ENCODE measurements at regions not wholly inside any gene's neighbourhood (a gene's known extent, or its start where the extent isn't known, plus 50 kb on each side); places are given as distances from the start of the nearest gene placed in this dataset.

DNA sequence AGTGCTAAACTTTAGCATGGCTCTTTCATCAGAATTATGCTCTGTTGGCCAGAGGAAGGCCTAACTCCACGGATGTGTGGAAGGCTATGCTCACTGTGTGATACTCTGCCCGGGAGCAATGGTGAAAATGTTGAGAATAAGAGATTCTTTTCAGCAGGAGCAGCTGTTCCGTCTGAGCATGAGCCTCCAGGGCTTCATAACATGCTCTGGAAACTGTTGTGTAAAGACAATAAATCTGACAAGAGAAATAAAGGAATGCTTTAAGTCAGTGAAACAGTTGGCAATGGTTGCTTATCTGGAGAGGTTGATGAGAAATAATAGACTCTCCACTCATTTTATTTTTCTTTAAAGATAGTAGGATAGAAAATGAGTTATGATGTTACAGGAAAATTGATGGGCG lies 269.8 kb downstream of the DIPK2A start:
- Histone ChIP-seq H3K4me2 (ENCODE audit: low read length) (no peak overlapping the region), H3K4me1 (ENCODE audit: control insufficient read depth, low read length) (no peaks in the 10 kb centered on the region), H3K4me3 (ENCODE audit: low read length) (no peak overlapping the region), H4K20me1 (ENCODE audit: control insufficient read depth, insufficient read depth, low read depth, low read length) (no peaks in the 10 kb centered on the region), H3K36me3 (ENCODE audit: control insufficient read depth, low read length) (no peaks in the 10 kb centered on the region), H3K27ac (ENCODE audit: low read depth, low read length) (no peak overlapping the region), H3K79me2 (ENCODE audit: control insufficient read depth, low read length) (no peaks in the 10 kb centered on the region), H3K27me3 (ENCODE audit: control insufficient read depth, low read length) (no peaks in the 10 kb centered on the region), H3K9me3 (ENCODE audit: control insufficient read depth, insufficient read depth, low read length) (no peaks in the 10 kb centered on the region), H3K9me2 (replicated peaks; ENCODE audit: control insufficient read depth, low read length) (no peaks in the 10 kb centered on the region), H3F3A (ENCODE audit: control insufficient read depth, insufficient read depth) (no peaks in the 10 kb centered on the region)
- no peak for TF ChIP-seq CTCF (IDR thresholded peaks at IDR 0.05; ENCODE audit: low read depth, low read length, poor library complexity, severe bottlenecking)
- TF ChIP-seq EZH2phosphoT487 (IDR thresholded peaks at IDR 0.05; ENCODE audit: borderline replicate concordance, low read length) = no peak

GRCh38 chr3:144242747-144243146 lies 271.1 kb downstream of the DIPK2A start:
- Histone ChIP-seq H3K4me3 (ENCODE audit: low read length) (no peak overlapping the region), H3K79me2 (ENCODE audit: control insufficient read depth, low read length) (no peaks in the 10 kb centered on the region), H3K9me3 (ENCODE audit: control insufficient read depth, insufficient read depth, low read length) (no peaks in the 10 kb centered on the region), H3K36me3 (ENCODE audit: control insufficient read depth, low read length) (no peaks in the 10 kb centered on the region), H3K9me2 (replicated peaks; ENCODE audit: control insufficient read depth, low read length) (no peaks in the 10 kb centered on the region), H3K27ac (ENCODE audit: low read depth, low read length) (no peak overlapping the region), H3F3A (ENCODE audit: control insufficient read depth, insufficient read depth) (no peaks in the 10 kb centered on the region), H3K4me1 (ENCODE audit: control insufficient read depth, low read length) (no peaks in the 10 kb centered on the region), H3K4me2 (ENCODE audit: low read length) (no peak overlapping the region), H4K20me1 (ENCODE audit: control insufficient read depth, insufficient read depth, low read depth, low read length) (no peaks in the 10 kb centered on the region), H3K27me3 (ENCODE audit: control insufficient read depth, low read length) (no peaks in the 10 kb centered on the region)
- TF ChIP-seq EZH2phosphoT487 (IDR thresholded peaks at IDR 0.05; ENCODE audit: borderline replicate concordance, low read length) (no peak), CTCF (IDR thresholded peaks at IDR 0.05; ENCODE audit: low read depth, low read length, poor library complexity, severe bottlenecking) (no peak)

DNA sequence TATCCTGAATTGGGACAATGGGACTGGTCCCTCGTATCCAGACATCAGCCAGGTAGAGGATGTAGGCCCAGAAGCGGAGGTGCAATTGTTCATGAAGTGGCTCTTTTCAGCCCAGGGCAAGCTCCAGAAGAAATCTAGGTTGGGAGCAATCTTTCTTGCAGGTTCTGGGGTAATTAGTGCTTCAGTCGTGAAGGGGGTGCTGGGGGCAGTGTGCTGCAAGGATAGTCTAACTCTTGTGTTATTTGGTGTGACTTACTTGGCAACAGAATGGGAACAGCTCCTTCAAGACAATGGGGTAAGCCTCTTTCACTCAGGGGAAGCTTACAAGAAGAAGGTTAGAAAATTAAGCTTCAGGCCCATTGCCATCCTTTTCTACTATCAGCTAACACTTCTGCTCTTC lies 273.0 kb downstream of the DIPK2A start:
- H3K79me2 ChIP-seq (ENCODE audit: control insufficient read depth, low read length) = no peaks in the 10 kb centered on the region
- no peak overlapping the region for H3K27ac ChIP-seq (ENCODE audit: low read depth, low read length)
- no peak overlapping the region for H3K4me2 ChIP-seq (ENCODE audit: low read length)
- no peaks in the 10 kb centered on the region for H3K27me3 ChIP-seq (ENCODE audit: control insufficient read depth, low read length)
- no peak for TF ChIP-seq CTCF (IDR thresholded peaks at IDR 0.05; ENCODE audit: low read depth, low read length, poor library complexity, severe bottlenecking)
- no peak for TF ChIP-seq EZH2phosphoT487 (IDR thresholded peaks at IDR 0.05; ENCODE audit: borderline replicate concordance, low read length)
- no peaks in the 10 kb centered on the region for H4K20me1 ChIP-seq (ENCODE audit: control insufficient read depth, insufficient read depth, low read depth, low read length)
- no peaks in the 10 kb centered on the region for H3K9me3 ChIP-seq (ENCODE audit: control insufficient read depth, insufficient read depth, low read length)
- H3K36me3 ChIP-seq (ENCODE audit: control insufficient read depth, low read length) = no peaks in the 10 kb centered on the region
- H3K9me2 ChIP-seq (replicated peaks; ENCODE audit: control insufficient read depth, low read length) = no peaks in the 10 kb centered on the region
- no peaks in the 10 kb centered on the region for H3K4me1 ChIP-seq (ENCODE audit: control insufficient read depth, low read length)
- no peak overlapping the region for H3K4me3 ChIP-seq (ENCODE audit: low read length)
- no peaks in the 10 kb centered on the region for H3F3A ChIP-seq (ENCODE audit: control insufficient read depth, insufficient read depth)

DNA sequence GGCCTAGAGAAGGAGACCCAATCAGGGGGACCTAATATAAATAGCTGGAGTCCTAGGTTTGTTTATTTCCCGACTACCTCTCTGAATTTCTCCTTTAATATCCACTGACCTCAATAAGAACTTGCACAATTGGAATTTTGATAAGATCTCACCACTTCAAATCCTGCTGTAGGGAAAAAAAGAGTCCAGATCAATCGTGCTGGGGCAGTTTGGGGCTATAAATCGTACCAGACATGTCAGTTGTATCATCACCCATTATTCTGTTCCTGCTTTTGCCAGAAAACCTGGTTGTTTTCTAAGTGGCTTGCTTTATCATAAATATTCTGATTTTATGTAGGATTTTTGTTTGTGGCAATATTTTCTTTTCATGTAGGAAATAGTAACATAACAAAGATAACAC lies 281.3 kb downstream of the DIPK2A start:
- Histone ChIP-seq H3K4me3 (ENCODE audit: low read length) (no peak overlapping the region), H3K4me2 (ENCODE audit: low read length) (no peak overlapping the region), H3K27ac (ENCODE audit: low read depth, low read length) (no peak overlapping the region), H3K36me3 (ENCODE audit: control insufficient read depth, low read length) (no peaks in the 10 kb centered on the region), H3K9me3 (ENCODE audit: control insufficient read depth, insufficient read depth, low read length) (no peaks in the 10 kb centered on the region), H3K4me1 (ENCODE audit: control insufficient read depth, low read length) (no peaks in the 10 kb centered on the region), H3F3A (ENCODE audit: control insufficient read depth, insufficient read depth) (no peaks in the 10 kb centered on the region), H3K27me3 (ENCODE audit: control insufficient read depth, low read length) (no peaks in the 10 kb centered on the region), H3K79me2 (ENCODE audit: control insufficient read depth, low read length) (no peaks in the 10 kb centered on the region), H4K20me1 (ENCODE audit: control insufficient read depth, insufficient read depth, low read depth, low read length) (no peaks in the 10 kb centered on the region), H3K9me2 (replicated peaks; ENCODE audit: control insufficient read depth, low read length) (no peaks in the 10 kb centered on the region)
- TF ChIP-seq EZH2phosphoT487 (IDR thresholded peaks at IDR 0.05; ENCODE audit: borderline replicate concordance, low read length) (no peak), CTCF (IDR thresholded peaks at IDR 0.05; ENCODE audit: low read depth, low read length, poor library complexity, severe bottlenecking) (no peak)

All from DOHH2 (cell line).